HG03342 (cell line): ENCODE measurements at regions not wholly inside any gene's neighbourhood (a gene's known extent, or its start where the extent isn't known, plus 50 kb on each side); places are given as distances from the start of the nearest gene placed in this dataset.

Experiments used
- ATAC-seq: cut with Tn5 transposase; IDR thresholded peaks from one replicate; pipeline ENCODE4 v1.9.1; 2021; ENCODE audit warnings: mild to moderate bottlenecking, moderate library complexity; ENCODE audit not compliant: unreplicated experiment

DNA sequence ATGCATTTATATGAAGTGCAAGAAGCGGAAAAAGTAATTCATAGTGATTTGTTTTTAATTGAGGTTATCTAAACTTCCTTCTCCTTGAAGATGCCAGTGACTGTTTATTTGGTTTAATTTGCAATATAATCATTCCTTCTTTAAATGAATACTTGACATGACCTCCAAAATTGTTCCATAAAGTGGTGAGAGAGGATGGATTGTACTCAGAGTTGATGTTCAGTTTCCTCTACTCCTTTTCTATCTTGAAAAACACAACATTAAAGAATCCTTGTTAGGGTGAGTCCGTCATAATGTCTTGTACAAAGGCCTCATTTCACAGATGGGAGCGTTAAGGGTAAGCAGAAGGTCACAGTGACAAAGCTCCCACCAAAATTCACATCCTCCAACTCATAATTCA, 756.1 kb upstream of the KLHL29 start:
- ATAC-seq = no peak

DNA sequence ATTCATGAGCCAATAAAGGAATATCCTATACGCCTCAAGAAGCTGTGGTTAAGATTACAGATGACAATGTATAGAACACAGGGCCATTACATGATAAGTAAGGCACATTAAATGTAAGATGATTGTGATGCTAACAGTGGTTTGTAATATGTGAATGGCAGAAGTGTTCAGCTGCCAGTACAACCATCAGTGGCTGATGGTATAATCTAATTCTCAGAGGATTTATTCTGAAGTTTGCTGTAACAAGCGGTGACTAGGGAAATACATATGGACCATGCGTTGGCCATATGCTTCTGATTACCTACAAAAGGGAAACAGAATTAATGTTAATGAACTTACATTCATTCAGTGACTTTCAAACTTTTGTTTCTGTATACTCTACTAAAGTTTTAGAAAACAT, 750.8 kb upstream of the KLHL29 start:
- ATAC-seq = no peak

DNA sequence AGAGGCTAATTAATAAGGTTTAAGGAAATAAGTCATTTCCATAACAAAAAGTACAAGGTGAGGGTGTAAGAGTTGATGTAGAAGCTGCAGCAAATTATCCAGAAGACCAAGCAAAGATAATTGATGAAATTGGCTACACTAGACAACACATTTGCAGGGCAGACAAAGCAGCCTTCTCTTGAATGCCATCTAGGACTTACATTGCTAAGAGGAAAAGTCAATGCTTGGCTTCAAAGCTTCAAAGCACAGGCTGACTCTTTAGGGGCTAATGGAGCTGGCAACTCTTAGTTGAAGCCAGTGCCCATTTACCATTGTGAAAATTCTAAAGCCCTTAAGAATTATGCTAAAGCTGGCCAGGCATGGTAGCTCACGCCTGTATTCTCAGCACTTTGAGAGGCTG, 728.6 kb upstream of the KLHL29 start:
- ATAC-seq = no peak

DNA sequence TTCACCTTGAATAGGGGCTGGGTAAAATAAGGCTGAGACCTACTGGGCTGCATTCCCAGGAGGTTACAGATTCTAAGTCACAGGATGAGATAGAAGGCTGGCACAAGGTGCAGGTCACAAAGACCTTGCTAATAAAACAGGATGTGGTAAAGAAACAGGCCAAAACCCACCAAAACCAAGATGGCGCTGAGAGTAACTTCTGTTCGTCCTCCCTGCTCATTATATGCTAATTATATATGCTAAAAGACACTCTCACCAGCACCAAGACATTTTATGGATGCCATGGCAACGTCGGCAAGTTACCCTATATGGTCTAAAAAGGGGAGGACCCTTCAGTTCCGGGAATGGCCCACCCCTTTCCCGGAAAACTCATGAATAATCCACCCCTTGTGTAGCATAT, 711.5 kb upstream of the KLHL29 start:
- no peak for ATAC-seq

DNA sequence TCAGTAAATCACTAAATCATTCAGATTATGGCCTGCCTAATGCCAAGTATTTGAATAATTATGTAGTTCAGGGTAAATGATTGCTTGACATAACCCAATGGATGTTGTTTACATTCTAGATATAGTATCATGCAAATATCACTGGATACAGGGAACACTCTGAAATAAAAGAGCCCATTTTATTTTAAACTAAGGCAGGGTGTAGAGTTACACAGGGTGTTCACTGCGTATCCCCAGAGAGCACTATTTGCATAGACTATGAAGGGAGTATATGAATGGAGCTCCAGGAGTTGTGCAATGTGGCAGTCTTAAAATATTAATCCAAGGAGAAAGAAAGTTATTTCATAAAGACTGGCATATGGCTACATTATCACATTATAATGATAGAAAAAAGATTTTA, 701.1 kb upstream of the KLHL29 start:
- no peak for ATAC-seq

DNA sequence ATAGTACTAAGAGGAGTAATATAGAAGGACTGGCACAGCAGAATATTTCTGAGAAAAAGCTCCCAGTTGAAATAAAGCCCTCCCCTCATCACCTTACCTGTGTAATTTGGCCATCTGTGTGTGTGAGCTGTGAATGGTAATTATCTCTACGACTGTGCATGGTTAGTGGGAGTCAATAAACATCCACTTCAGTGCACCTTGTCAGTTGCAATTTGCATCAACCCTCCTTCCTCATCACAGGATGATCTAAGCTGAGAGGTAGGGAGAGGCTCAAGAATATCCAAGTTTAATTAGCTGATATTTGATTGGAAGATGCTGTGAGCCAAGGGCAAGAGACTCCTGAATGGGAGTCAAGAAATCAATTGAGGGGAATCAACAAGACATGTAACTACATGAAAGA, 694.9 kb upstream of the KLHL29 start:
- no peak for ATAC-seq

DNA sequence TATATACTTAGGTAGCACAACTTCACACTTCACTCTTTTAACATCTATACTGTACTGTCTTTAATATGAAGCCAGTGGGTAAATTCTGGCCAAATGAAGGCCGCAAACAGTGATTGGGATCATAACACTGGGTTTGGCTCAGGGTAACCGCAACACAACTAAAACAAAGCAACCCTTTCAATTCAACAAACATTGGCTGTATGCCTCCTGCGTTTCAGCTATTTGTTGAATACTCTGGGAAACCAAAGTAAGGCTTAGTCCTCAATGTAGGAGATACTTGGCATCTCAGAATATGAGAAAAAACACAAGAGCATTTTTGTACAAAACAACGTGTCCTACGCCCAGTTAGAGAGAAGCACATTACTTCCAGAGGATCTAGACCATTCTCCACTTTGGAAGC, 693.3 kb upstream of the KLHL29 start:
- no peak for ATAC-seq

DNA sequence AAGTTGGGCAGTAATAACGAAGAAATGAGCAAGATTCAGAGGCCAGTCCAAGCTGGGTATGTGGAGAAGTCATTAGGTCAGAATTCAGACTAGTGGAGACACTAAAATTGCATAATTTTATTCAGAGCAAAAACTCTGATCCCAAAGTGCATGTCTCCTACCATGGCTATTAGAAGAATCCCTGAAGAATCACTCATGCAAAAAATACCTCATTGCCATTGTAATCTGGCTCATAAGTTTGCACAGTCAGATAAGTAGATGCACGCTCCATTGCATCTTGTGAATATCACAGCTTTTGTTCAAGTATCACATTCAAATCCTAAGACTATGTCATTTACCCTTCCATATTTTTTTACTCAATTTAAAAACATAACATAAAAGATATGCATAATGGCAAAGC, 692.2 kb upstream of the KLHL29 start:
- ATAC-seq = no peak

DNA sequence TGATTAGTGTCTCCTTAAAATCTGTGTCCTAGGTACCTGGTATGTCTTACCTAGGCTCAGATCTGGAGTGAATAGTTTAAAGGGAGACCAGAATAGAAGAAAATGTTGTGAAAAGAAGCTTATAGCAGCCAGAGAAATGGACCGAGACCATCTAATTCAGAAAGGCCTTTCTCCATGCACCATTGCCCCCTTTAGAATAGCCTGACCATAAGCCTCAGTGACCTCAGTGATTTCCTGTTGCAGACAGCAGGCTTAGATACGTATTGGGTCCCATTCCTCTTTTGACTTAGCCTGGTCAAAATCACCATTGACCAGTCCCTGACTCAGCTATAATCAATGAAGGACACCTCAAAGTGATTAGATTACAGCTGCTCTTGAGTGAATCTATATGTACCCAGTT, 690.7 kb upstream of the KLHL29 start:
- ATAC-seq = no peak

DNA sequence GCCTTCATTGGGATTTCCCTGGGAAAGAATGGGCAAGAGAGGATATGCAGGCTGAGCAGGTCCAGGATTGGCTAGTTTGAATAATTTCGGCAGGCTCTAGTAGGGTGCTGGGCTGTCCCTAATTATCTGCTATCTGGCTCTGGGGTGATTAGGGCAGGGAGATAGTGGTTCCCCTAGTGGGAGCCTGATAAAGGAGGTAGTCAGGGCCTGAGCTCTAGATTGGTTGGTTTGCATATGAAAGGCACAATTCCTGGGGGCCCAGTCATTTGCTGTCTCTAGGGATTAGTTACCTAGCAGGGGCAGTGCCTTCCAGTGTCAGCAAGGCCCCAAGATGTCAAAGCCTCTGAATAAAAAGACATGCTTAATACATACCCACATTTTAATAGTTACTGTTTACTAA, 690.1 kb upstream of the KLHL29 start:
- no peak for ATAC-seq

DNA sequence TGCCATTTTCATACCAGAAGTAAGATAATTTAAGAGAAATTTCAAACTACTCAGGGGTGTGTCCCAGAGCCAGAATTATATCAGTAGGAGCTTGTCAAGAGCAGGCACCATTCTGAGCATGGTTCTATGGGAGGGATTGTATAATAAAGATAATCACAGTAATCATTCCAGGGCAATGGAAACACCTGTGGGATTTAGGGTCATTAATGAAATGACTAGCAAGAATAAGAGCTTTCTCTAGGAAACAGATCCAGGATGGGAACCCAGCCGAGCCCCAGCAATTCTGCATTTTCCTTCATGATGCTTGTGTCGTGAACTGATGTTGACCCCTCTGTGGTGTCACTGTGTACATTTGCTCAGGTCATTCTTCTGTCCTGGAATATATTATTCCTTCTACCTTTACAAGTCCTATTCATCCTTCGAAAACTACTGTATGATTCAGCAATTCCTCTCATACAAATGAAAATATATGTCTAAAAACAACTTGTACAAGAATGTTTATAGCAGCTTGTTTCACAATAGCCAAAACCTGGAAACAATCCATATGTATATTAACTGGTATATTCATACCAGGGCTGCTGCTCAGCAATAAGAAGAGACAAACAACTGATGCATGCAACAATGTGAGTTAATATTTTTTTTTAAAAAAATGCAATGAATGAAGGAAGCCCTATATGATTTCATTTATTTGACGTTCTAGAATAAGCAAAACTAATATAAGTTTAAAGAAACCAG, 687.8 kb upstream of the KLHL29 start:
- ATAC-seq = no peak

DNA sequence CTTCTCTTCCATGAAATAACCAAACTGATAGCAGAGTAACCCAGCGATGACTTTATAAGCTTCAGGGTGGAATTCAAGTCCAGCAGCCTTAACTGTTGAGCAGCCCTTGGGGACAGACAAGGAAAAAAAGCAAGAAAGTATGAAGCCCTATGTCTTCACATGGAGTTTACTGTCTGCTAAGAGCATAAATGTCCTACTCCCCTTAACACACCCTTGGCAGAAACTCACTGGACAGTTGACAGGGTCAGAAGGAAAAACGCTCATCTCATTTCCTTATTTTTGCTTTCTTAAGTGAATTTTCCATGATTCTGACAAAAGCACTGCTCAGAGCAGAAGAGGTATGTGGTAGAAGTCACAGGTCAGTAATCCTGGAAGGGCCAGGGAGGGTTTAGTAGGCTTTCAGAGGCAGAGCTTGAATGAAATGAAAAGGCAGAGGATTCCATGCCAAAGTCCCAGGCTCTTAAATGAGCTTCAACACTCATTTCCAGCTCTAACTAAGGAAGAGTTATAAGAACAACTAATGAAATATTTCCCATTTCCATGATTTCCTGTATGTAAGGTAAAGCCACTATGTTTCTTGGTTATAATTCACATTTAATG, 683.3 kb upstream of the KLHL29 start:
- ATAC-seq = no peak

DNA sequence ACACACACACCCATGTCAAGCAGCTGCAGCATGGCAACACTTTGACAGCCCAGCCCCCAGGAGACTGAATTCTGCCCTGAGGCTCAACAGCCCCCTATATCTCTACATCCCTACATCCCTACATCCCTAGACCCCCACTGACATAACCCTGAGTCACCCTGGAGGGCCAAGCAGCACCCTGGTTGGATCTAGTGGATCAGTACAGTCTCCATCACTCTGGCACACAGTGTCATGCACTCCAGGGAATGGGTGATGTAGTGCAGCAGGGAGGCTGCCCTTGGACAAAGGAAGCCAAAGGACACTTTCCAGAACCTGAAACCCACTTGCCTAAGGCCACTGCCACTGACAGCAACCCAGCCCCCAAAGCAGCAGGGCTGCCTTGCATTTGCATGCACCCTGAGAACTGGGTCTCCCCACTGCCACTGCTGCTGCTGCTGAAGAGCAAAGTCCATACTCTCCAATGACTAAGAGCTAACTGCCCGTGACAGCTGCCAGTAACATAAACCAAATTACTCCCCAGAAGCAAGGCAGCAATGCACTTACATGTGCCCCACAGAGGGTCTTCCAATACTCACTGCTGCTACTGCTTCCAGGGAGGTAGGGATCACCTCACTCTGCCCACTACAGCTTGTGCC, 681.6 kb upstream of the KLHL29 start:
- no peak for ATAC-seq

DNA sequence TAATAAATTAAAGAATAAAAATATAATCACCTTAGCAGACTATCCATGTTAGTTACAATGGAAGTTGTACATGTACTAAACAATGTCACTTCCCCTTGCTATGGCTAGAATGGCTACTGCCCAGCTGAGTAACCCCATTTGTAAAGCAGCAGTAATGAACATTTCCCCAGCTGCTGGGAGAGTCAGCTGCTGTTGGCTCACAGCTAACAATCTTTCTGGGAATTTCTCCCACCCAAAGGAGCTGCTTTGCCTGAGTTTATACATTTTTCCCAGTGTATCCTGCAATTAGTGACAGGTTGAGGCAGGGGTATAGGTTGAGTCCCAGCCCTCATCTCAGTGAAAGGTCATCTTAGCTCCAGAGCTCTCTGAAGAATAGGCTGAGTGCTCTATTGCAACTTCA, 665.6 kb upstream of the KLHL29 start:
- ATAC-seq = no peak

DNA sequence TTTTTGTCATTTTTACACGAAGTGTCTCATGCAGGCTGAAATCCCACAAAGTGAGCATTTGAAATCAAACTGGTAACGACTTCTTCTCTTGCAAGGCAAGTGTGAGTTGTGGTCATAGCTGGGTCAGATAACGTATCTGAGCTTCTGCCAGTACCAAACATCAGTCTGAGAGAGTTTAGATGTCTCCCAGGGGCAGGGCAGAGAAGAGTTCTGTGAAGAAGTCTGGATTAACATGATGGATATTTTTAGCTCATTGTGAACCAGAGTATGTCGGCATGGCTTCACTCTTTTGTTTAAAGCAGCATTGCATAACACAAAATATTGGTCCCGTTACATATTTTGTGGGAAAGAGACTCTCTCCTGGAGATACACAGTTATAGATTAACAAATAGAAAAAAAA, 655.5 kb upstream of the KLHL29 start:
- ATAC-seq = no peak

DNA sequence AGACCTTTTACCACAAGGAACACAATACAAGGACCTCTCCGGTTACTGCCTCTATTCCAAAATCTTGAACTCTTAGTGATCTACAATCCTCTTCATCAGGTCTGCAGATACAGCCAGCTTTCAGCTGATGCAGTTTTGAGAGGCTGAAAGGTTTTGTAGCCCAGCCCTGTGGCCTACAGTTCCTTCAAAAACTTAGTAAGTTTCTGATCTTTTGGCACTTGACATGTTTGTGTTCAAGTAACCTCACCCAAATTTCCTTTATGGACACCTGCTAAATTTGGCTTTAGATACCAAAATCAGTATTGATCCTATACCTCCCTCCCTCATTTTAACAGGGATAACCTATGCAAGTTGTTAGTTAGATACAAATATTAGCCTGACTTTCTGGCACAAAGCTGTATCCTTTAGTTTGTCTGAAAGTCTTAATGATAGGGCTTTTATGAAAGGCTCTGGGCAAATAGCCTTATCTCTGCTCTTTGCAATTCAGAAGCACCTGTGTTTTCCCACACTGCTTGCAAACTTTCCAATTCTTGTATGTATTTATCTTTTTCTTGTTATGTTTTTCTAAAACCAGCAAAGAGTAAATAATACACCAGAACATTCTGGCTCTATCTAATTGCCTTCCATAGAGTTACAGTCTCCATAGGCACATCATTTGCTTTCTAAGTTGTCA, 650.5 kb upstream of the KLHL29 start:
- ATAC-seq = no peak

DNA sequence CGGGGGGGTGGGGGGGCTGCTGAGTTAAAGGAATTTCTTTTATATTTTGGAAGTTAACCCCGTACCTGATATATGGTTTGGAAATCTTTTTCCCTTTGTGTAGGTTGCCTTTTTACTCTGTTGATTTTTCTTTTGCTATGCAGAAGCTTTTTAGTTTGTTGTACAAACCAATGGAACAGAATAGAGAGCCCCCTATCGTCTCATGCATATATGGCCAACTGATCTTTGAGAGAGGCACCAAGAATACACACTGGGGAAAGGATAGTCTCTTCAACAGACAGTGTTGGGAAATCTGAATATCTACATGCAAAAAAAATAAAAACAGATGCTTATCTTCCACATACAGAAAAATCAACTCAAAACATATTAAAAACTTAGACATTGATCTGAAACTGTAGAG, 647.8 kb upstream of the KLHL29 start:
- ATAC-seq = no peak

DNA sequence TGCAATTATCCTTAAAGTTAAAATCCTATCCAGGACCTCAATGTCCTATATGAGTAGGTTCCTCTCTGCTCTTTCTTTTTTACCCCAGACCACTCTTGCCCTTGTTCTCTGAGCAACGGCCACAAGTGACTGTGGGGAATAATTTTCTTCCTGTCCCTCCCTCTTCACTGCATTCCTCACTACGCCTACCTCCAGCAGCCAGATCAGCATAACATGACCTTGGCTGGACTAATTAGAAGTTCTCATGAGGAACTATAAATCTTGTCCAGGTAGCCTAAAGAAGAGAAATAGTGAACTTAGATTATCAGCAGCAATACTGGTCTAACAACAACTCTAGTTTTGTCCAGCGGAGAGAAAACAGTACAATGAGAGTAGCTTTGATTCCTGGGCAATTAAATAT, 643.8 kb upstream of the KLHL29 start:
- no peak for ATAC-seq

DNA sequence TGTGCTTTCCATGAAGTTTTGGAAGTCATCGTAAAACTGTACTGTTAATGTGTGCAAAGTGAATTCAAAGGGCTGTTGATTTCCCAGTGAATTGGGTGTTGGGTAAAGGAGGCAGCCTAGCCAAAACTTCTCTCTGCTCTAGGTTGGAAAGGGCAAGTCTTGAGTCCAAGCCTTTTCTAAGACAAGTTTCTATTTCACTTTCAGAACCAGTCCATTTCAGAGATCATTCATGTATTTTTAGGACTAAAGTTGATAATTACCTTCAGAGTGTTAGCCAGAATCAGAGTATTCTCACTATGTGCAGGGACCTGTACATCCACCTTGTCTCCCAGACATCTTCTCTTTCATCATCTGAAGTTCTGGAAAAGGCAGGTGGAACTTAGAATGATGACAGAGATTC, 636.1 kb upstream of the KLHL29 start:
- ATAC-seq = peak; percentile 86

DNA sequence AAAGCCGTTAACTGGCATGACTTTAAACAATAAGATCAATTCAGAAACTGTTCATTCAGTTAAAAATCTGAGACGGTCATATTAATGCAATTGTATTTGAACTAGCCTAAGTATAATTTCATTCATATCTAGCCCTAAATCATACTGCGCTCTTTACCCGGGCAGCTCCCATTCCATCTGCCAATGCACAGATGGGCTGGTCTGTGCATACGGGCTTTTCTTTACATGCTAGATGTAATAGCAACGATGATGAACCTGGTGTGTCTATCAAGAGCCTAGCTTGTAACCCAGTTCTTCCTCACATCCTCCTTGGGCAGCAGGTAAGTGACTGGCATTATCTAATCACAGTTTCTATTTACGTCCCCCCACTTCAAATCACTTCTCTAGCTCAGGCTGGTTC, 631.5 kb upstream of the KLHL29 start:
- ATAC-seq = no peak

DNA sequence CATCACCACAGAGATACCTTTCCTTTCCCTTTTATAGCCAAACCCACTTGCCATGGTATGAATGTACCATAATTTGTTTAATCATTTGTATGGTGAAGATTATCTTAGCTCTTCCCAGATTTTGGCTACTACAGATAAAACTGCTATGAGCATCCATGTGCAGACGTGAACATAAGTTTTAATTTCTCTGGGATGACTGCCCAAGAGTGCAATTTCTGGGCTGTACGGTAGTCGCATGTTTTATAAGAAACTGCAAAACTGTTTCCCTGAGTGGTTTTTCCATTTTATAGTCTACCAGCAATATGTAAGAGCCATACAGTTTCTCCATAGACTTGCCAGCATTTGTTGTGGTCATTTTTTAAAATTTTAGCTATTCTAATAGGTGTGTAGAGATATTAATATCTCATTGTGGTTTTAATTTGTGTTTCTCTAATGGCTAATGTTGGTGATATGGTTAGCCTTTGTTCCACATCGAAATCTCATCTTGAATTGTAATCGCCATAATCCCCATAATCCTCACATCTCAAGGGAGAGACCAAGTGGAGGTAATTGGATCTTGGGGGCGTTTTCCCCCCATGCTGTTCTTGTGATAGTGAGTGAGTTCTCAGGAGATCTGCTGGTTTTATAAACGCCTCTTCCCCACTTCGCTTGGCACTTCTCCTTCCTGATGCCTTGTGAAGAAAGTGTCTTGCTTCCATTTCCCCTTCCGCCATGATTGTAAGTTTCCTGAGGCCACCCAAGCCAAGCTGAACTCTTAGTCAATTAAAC, 628.5 kb upstream of the KLHL29 start:
- no peak for ATAC-seq
